GM19455 (cell line): ENCODE measurements at regions not wholly inside any gene's neighbourhood (a gene's known extent, or its start where the extent isn't known, plus 50 kb on each side); places are given as distances from the start of the nearest gene placed in this dataset.

Experiments used
- ATAC-seq: cut with Tn5 transposase; IDR thresholded peaks from one replicate; pipeline ENCODE4 v1.9.1; 2021; ENCODE audit not compliant: unreplicated experiment

DNA sequence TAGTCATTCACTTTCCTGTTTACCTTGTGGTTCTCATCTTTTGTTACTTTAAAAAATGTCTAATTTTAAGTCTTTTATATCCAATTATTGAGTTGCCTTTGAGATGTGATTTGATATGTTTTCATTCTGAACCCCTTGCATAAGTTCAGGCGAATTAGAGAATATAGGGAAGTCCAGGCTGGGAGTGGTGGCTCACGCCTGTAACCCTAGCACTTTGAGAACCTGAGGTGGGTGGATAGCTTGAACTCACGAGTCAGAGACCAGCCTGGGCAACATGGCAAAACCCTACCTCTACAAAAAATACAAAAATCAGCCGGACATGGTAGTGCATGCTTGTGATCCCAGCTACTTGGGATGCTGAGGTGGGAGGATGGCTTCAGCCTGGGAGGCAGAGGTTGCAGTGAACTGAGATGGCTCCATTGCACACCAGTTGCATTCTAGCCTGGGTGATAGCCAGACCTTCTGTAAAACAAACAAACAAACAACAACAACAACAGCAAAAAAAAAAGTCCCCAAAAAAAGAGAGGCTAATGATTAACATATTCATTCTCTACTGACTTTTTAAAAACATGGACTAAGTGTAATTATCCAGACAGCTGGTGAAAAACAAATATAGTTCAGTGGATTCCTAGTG lies 451.1 kb upstream of the RGS6 start:
- ATAC-seq, result no peak

DNA sequence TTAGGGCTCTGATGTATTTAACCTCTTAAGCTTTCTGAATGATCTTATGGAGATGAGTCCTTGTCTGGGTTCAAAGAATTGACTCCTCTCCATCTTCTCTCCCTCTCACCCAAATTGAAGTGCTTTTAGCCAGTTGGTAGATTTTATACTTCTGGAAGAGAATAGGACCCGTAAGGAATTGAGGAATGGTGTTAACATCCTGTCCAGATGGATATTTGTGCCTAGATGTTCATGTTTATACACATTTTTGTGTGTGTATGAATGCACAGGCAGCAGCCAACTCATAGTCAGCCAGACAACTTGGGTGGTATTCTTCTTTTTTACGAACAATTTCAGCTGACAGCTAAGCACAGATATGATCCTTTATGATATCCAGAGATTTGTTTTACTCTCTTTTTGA lies 449.6 kb upstream of the RGS6 start:
- no peak for ATAC-seq

DNA sequence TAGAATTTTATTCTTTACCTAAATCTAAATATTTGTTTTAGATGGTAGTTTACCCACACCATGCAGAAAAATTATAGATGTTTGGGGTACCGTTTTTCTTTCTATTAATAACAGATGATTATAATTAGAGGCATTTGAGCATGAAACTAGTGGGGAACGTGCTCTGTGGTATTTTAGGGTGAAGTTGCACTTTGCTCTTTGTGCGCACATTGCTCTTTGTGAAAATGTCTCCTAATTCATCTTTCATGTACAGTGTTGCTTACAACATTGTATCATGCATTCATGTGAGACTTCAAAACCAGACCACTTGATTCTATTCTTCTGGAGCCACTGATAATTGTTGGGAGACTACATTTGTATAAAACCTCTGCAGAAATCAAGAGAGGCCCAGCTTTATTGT lies 449.1 kb upstream of the RGS6 start:
- no peak for ATAC-seq

GRCh38 chr14:71485833-71486232 lies 446.4 kb upstream of the RGS6 start:
- ATAC-seq, result no peak

DNA sequence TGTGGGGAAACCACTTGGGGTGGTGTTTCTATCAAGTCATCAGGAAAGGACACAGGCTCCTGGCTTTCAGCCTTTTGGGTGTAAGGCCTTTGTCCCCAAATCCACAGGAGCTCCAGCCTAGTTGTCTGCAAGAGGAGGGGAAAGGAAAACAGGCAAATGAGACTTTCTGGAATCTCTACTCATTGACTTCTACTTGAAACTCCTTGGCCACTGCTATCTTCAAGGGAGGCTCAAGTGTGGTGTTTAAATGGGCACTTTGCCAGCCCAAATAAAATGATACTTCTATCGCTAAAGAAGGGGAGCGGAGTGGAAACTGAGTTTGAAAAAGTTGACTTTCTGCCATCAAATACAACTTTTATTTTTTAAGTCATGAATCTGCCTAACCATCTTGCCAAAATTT lies 445.9 kb upstream of the RGS6 start:
- no peak for ATAC-seq

DNA sequence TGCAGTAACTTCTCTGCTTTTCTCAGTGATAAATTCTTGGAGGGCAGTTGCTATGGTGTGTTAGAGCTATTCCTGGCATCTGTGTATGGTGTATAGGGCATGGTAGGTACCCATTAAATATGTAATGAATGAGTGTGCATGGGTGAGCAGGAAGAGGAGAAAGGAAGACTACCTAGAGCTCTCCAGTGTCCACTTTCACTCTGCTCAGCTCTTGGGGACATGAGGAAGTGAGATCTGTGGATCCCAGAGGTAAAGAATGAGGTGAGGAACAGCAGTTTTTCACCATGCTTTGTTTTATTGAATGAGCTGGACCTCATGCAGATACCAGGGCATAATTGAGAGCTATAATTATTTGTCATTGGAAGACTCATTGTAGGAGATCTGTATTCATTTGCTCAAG lies 444.8 kb upstream of the RGS6 start:
- no peak for ATAC-seq

- no peak for ATAC-seq
Observed at GRCh38 chr14:71487941-71488340, 444.3 kb upstream of the RGS6 start.

DNA sequence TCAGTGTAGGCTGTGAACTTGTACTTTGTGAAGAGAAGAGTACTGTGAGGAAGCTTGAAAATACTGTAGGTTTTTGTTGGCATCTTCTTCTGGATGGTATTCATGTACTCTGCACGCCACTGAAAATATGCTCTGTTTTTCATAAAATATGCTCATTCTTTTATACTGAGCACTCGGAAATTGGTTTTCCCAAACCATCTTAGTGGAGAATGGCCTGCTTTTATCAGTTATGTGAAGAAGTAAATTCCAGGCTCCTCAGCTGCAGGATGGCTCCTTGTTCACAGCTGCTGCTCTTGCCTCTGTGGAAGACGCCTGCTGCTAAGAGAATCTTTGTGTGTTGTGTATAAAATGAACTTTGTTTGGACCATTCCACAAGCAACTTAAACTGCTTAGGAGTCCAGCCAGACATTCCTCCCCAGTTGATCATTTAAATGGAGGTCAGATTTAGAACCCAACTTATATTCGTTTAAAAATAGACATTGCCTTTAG lies 443.5 kb upstream of the RGS6 start:
- ATAC-seq, result no peak

DNA sequence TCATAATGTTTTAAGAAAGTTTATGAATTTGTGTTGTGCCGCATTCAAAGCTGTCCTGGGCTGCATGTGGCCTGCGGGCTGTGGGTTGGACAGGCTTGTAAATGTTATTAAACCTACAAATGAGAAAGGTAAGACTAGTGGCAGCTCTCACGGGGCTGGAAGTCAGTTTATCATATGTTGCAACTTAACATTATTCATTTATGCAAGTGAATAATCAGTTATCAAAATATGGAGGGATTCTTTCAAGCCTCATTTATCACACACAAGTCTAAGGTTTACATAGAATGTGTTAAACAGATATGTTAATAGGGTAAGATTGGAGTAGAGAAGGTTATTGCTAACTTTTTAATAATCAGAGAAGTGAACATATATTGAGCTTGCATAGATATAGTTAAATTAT lies 442.5 kb upstream of the RGS6 start:
- ATAC-seq, result no peak

DNA sequence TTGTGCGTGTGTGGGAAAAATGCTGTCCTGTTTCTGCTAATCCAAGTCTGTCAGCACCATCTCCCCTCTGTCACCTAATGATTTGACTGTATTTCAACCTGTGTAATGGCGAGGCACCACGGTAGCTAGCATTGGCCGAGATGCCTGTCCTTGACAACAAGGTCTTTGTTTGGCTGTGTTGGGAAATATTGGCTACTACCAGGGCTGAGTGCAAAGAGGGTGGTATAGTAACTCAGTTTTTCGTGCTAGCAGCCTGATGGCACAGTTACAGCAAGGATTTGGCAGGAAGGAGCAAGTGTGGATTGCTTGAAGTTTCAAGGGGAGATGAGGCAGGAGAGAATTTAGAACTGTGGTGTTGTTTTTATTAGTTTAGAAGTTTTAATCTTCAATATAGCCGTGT lies 440.3 kb upstream of the RGS6 start:
- no peak for ATAC-seq

- ATAC-seq, result no peak
Observed at GRCh38 chr14:71492346-71492745, 439.9 kb upstream of the RGS6 start.

DNA sequence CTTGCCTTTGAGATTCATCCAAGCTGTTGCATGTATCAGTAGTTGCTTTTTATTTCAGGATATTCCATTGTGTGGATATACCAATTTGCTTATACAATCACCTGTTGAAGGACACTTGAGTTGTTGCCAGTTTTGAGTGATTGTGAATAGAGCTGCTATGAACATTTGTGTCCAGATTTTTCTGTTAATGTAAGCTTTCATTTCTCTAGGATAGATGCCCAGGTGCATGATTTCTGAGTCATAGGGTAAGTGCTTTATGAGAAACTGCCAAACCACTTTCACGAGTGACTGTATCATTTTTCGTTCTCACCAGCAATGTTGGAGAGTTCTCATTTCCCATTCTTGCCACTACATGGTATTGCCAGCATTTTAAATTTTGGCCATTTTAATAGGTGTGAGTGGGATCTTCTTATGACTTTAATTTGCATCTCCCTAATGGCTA lies 434.6 kb upstream of the RGS6 start:
- peak; percentile 62 for ATAC-seq

DNA sequence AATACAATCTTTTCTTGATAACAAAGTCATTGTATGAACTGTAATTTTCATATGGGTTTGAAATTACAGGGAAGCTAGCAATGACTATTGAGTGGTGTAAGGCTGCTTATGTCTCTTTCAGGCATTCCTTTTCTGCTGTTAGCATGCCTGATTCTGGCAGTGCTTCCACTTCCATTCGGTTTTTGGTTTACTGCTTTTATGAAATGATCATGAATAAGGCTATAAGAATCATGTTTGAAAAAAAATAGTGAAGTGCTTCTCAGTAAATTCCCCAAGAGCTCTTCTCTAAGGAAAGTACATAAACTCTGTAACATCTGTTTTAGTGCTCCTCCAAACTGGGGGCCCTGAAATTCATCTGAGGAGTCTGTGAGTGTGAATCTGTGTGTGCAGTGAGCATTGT lies 434.0 kb upstream of the RGS6 start:
- peak; percentile 18 for ATAC-seq

DNA sequence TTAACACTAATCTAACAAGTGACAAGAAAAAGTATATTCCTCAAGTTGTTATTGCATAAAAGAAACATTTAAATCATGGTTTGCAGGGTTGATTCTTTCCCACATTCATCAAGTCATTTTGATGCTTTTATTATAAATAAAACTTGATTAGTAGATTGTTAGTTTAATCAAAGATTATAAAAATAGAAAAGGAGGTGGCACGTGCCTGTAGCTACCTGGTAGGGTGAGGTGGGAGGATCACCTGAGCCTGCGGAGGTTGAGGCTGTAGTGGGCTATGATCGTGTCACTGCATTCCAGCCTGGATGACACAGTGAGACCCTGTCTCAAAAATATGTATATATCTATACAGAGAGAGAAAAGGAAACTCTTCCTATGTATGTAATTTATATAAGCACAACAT lies 433.2 kb upstream of the RGS6 start:
- no peak for ATAC-seq

DNA sequence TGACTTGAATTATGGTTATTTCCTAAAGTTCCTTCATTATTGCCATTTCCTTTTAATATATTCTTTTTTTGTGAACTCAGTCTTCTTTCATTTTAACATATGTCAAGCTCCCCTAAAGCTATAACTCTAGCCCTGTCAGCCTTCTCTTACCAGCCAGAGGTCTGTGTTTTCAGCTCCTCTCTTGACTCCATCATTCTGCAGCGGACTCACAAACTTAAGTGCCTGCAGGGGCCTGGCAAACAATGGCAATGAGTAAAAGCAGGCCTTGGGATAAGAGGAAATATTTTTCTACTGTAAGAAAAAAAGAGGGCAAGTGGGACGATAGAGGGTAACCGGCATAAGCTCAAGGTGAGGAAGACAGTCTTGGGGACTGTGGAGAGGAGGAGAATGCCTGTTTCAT lies 424.5 kb upstream of the RGS6 start:
- ATAC-seq, result no peak

DNA sequence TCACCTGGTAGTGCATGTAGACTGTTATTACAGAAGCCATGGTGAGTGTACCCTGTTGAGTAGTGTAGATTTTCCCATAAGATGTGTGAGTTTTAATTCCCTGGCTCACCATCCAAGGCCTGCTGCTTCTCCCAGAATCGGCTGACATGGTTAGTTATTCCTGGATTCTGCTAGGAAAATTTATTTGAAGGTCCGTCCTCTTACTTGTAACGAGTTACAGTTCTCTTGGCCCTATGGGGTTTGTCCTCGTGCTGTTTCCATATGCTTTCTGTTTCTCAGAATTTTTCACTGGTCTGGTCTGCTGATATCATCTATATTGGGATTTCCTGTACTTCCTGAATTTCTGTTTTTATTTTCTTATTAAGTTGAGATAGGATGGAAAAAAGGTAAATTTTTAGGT lies 423.3 kb upstream of the RGS6 start:
- no peak for ATAC-seq

DNA sequence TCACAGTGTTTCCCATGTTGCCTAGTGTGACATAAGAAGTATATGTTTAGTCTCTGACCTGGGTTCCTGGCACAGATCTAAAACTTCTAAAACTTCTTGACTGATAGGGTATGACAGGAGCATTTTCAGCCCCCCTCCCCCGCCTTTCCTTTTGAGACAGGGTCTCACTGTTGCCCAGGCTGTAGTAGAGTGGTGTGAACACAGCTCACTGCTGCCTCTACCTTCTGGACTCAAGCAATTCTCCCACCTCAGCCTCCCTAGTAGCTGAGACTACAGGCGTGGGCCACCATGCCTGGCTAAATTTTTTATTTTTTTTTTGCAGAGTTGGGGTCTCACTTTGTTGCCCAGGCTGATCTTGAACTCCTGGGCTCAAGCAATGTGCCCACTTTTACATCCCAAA lies 421.1 kb upstream of the RGS6 start:
- ATAC-seq, result no peak

DNA sequence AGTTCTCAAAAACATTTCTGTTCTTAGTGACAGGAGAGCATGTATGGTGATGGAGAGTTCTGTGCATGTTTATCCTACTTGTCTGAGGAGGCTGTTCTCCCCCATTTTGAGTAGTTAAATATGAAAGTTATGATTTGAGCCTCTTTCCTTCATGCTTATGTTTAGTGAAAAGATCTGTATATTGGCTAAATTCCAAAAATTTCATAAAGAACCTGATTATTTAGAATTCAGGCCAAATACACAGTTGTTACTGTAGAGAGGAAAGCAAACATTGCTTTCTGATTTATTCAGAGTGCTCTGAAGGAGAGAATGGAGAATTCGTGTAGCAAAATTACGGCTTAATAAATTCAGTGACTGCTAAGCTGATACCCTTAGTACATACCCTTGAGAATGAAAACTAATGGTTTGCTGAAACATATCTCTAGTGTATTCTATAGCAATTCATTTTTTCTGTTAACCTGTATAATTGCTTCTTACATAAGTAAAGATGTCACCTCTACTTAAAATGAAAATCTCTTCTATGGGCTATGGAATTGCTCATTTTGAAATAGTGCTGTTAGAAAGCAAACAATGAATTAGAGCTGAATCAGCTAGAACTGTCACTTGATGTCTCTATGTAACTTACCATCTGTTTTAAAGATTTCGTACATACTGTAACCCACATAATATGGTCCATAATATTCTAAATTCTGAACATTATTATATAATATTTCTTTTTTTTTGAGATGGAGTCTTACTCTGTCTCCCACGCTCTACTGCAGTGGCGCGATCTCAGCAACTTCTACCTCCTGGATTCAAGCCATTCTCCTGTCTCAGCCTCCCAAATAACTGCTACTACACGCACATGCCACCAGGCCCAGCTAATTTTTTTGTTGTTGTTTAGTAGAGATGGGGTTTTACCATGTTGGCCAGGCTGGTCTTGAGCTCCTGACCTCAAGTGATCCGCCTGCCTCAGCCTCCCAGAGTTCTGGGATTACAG lies 417.0 kb upstream of the RGS6 start:
- ATAC-seq, result no peak

GRCh38 chr14:71521238-71522135 lies 410.7 kb upstream of the RGS6 start:
- no peak for ATAC-seq

- ATAC-seq, result peak; percentile 73
Observed at GRCh38 chr14:71523630-71524319, 408.5 kb upstream of the RGS6 start.
